A673 (cell line): ENCODE measurements at regions not wholly inside any gene's neighbourhood (a gene's known extent, or its start where the extent isn't known, plus 50 kb on each side); places are given as distances from the start of the nearest gene placed in this dataset.

Experiments used
- BruUV-seq: library from RNA; stranded (reverse); fragments of 400-500 nt; replicated peaks from 2 replicates; lab custom pipeline; 2021; lab: Mats Ljungman, UMichigan
- CTCF ChIA-PET: fragments of 300-600 bp; sonication (Branson Sonifier 250); formaldehyde crosslinking; loops from one replicate; lab custom pipeline; 2022; ENCODE audit warnings: antibody characterized with exemption; lab: Charles Lee
- POLR2A ChIA-PET: fragments of 300-600 bp; sonication (Branson Sonifier 250); formaldehyde crosslinking; loops from one replicate; lab custom pipeline; 2022; ENCODE audit warnings: antibody characterized with exemption; ENCODE audit not compliant: low non-redundant PET; lab: Charles Lee
- DNase-seq: peaks from one replicate; pipeline ENCODE4 v3.0.0-alpha.2; 2015; ENCODE audit warnings: low spot score
- H3K27ac ChIP-seq: fragments of 200-600 bp; sonication (generic); 2 replicates; pipeline ENCODE4 v1.5.1; 2016; ENCODE audit warnings: mixed run types, low read depth, mild to moderate bottlenecking, mixed read lengths, antibody characterized with exemption, low read length; ENCODE audit not compliant: poor library complexity, severe bottlenecking
- H3K27me3 ChIP-seq: fragments of 200-600 bp; sonication (generic); replicated peaks from 2 replicates; pipeline ENCODE4 v1.6.1; 2017; ENCODE audit warnings: mixed run types, low read depth, mild to moderate bottlenecking, mixed read lengths, antibody characterized with exemption, low read length; ENCODE audit not compliant: insufficient read depth, poor library complexity
- H3K36me3 ChIP-seq: fragments of 200-600 bp; sonication (generic); 2 replicates; pipeline ENCODE4 v1.6.1; 2016; ENCODE audit warnings: mixed run types, mild to moderate bottlenecking, mixed read lengths, antibody characterized with exemption, low read length; ENCODE audit not compliant: insufficient read depth, poor library complexity, severe bottlenecking
- H3K4me1 ChIP-seq: fragments of 200-600 bp; sonication (generic); 2 replicates; pipeline ENCODE4 v1.6.1; 2017; ENCODE audit warnings: mixed run types, mild to moderate bottlenecking, mixed read lengths, antibody characterized with exemption, low read length; ENCODE audit not compliant: insufficient read depth, poor library complexity, severe bottlenecking
- H3K4me3 ChIP-seq: fragments of 200-600 bp; sonication (generic); 2 replicates; pipeline ENCODE4 v1.5.1; 2016; ENCODE audit warnings: low read depth, mixed run types, mild to moderate bottlenecking, mixed read lengths, low read length; ENCODE audit not compliant: poor library complexity, severe bottlenecking
- H3K9me3 ChIP-seq: fragments of 200-600 bp; sonication (generic); 2 replicates; pipeline ENCODE4 v1.6.1; 2016; ENCODE audit warnings: mixed run types, low read depth, mild to moderate bottlenecking, mixed read lengths, antibody characterized with exemption, low read length; ENCODE audit not compliant: poor library complexity, severe bottlenecking
- CTCF ChIP-seq: fragments of 300-800, 200-600 bp; sonication (generic); conservative IDR thresholded peaks from 2 replicates; pipeline ENCODE4 v1.5.1; 2017; ENCODE audit warnings: low read depth, mild to moderate bottlenecking, antibody characterized with exemption, low read length, moderate library complexity, mixed read lengths
- EZH2 ChIP-seq: fragments of 200-600 bp; sonication (generic); IDR thresholded peaks from 2 replicates; pipeline ENCODE4 v1.6.1; 2017; ENCODE audit warnings: borderline replicate concordance, low read depth, mild to moderate bottlenecking, mixed read lengths, antibody characterized with exemption, low read length; ENCODE audit not compliant: poor library complexity, severe bottlenecking
- intact Hi-C: fragments of 100-400 bp; cut with micrococcal nuclease; formaldehyde crosslinking; loops from one replicate; pipeline ENCODE4 v1.10.0; 2022; ENCODE audit not compliant: unreplicated experiment

DNA sequence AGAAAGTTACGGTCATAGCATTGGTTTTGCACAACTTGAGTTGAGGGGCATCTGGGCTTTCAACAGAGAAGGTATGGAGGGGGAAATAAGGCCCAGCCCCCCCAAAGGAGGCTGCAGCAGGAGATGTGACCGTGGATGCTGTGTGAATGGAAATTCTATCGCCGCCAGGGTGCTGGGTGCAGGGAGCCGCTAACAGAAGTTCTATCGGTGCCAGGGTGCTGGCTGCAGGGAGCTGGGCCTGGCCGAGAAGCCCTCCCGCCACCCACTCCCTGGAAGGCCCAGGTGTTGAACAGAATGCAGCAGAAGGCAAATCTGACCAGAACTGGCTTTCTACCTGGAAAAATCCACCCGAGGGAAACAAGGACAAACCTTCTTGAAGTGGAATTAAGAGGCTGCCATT lies 115.0 kb downstream of the SHANK2 start:
- TF ChIP-seq CTCF (no peak), EZH2 (no peak)
- no peak overlapping the region for H3K27ac ChIP-seq
- H3K36me3 ChIP-seq: no peaks in the 10 kb centered on the region
- intact Hi-C loops: no loop called here
- POLR2A ChIA-PET: no interaction called here
- CTCF ChIA-PET: no interaction called here
- H3K4me1 ChIP-seq: no peaks in the 10 kb centered on the region
- H3K4me3 ChIP-seq: no peak overlapping the region
- H3K27me3 ChIP-seq: no peaks in the 10 kb centered on the region
- no peaks in the 10 kb centered on the region for H3K9me3 ChIP-seq
- no TSS peak for BruUV-seq
- DNase-seq: no peak

- no peaks in the 10 kb centered on the region for H3K4me1 ChIP-seq
- no peaks in the 10 kb centered on the region for H3K27me3 ChIP-seq
- CTCF ChIA-PET: no interaction called here
- no peaks in the 10 kb centered on the region for H3K9me3 ChIP-seq
- no peak overlapping the region for H3K27ac ChIP-seq
- TF ChIP-seq EZH2: no peak
- no peak for TF ChIP-seq CTCF
- H3K36me3 ChIP-seq: no peaks in the 10 kb centered on the region
- DNase-seq: no peak
- POLR2A ChIA-PET: no interaction called here
- intact Hi-C loops: no loop called here
- no TSS peak for BruUV-seq
- H3K4me3 ChIP-seq: no peak overlapping the region
Measured at GRCh38 chr11:71136095-71136845, 116.1 kb downstream of the SHANK2 start.

GRCh38 chr11:71135112-71135511 lies 117.3 kb downstream of the SHANK2 start:
- no peaks in the 10 kb centered on the region for H3K27me3 ChIP-seq
- H3K27ac ChIP-seq: no peak overlapping the region
- no peak for DNase-seq
- H3K4me3 ChIP-seq: no peak overlapping the region
- TF ChIP-seq CTCF (no peak), EZH2 (no peak)
- H3K4me1 ChIP-seq: no peaks in the 10 kb centered on the region
- ChIA-PET POLR2A (no interaction called here), CTCF (no interaction called here)
- intact Hi-C loops: no loop called here
- H3K36me3 ChIP-seq: no peaks in the 10 kb centered on the region
- BruUV-seq: no TSS peak
- H3K9me3 ChIP-seq: no peaks in the 10 kb centered on the region
